ENCODE measurements at regions not wholly inside any gene's neighbourhood (a gene's known extent, or its start where the extent isn't known, plus 50 kb on each side); places are given as distances from the start of the nearest gene placed in this dataset.
"Not testable (repeated sequence)": the region's sequence is repeated elsewhere in the genome, so short reads cannot be mapped to it uniquely, and the experiment has no call there.

DNA sequence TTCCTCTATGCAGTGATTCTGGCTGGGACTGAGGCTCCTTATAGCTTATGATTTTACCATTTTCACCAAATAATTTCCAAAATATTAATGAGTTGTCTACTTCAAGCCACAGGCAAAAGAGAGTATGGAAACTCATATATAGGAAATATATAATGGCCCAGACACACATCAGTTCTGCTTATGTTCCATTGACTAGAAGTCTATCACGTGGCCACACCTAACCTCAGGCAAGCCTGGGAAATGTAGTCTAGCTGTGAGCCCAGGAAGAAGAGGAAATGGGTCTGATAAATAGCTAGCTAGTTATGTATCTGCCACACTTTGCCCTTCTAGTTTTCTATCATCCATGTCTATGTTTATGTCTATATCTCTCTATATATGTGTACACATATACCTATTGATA lies 195.1 kb downstream of the OTOL1 start:
- DNase-seq (ENCODE audit: low read depth, low spot score): no peak

DNA sequence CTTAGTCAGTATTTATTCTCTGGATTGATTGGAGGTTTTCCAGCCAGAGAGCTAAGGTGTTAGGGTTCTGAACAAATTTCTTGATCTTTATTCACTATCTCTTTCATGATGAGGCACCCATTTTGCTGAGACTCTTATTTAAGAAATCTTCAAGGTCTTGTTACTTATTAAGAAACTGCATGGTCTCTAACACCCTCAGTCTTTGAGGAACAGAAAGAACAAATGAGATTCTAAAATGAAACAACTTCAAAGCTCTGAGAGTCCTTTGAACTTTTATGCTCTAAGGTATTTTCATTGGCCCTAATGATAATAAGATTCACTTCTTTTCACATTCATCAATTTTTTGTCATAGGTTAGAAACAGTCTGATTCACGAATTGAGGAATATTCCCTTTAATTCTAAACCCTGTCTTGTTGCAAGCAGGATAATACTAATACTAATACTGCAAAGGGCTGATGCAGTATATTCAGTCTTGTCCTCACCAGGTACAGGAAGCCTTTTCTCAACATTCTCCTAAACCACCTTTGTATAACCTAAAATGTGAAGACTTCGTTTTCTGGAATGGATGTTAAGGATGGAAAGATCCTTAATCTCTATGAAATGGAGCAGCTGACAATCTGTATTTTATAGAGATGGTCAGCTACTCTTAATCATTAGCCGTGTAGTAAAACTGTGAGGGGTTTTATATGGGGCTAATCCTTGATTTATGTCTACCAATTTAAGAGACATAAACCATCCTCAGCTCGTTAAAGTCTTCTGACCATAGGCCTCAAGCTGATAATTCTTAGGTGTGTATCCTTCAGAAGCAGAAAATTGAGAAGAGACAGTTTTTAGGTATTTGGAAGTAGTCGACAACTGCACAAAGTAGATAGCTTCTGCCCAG lies 198.3 kb downstream of the OTOL1 start:
- no peak for DNase-seq (ENCODE audit: low read depth, low spot score)

DNA sequence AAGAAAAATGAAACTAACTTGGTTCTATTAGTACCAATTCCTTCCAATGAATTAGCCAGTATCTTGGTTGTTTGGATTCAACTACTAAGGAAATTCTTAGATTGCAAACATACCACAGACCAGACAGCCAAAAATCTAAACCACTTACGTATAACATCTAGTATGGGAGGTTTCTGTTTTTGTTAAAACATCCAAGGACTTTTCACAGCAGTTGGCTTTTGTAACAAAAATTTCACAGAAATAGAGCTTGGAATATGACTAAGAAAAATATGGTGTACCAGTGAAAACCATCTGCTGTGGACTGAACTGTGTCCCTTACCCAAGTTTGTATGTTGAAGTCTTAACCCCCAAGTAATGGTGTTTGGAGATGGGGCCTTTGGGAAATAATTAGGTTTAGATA lies 199.2 kb downstream of the OTOL1 start:
- DNase-seq (ENCODE audit: low read depth, low spot score): no peak

DNA sequence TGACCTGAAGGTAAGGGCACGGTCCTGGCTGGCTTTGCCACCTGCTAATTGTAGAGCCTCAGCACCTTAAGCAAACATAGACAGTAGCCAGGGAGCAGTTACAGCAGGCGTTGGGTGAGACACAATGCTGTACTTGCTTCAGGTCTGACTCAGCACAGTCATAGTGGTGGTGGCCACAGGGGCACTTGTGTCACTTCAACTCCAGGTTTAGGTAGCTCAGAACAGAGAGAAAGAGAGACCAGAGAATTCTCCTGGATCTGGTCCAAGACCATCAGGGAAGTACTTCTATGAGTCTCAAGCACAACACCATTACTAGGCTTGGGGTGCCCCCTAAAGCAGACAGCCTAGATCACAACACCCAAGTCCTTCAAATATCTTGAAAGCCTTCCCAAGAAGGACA lies 204.4 kb downstream of the OTOL1 start:
- DNase-seq (ENCODE audit: low read depth, low spot score): no peak

DNA sequence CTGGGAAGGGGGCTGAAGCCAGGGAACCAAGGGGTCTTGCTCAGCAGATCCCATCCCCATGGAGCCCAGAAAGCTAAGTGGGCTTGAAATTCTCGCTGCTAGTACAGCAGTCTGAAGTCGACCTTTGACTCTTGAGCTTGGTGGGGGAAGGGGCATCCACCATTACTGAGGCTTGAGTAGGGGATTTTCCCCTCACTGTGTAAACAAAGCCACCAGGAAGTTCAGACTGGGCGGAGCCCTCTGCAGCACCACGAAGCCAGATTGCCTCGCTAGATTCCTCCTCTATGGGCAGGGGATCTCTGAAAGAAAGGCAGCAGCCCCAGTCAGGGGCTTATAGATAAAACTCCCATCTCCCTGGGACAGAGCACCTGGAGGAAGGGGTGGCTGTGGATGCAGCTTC lies 210.6 kb downstream of the OTOL1 start:
- DNase-seq (ENCODE audit: low read depth, low spot score): not testable (repeated sequence)

DNA sequence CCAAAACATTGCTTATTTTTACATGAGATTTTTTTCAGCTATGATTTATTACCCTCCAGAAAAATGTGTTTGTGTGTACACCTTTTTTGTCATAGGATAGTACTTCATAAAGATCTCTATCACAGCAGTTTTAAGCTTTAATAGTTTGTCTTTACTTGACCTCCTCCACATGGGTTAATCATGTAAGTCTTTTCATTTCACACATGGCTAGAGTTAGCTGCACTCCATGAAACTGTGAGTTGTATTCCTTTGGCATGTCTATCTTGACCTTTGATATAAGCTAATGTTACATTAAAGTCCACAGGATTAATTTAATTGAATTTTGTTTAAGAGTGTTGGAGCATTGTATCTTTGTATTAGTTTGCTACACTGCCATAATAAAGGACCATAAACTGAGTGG lies 217.1 kb downstream of the OTOL1 start:
- no peak for DNase-seq (ENCODE audit: low read depth, low spot score)

DNA sequence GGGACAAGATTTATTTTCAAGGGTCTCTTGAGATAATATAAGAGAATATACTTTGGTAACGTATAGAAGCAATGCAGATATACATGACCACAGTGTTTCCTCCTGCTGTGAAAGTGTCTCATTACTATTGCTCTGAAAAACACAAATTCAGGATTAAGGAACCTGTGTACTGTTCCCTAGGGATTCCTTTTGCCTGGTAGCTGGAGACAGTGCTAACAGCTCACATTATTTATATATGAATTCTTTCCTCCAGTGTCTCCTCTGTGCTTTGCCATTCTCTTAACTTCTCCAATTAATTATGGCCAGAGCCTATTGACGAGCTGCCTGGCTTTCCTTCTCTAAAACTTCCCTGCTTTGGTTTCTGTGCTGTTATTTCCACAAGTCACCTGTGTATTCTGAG lies 235.4 kb downstream of the OTOL1 start:
- DNase-seq (ENCODE audit: low read depth, low spot score): no peak

DNA sequence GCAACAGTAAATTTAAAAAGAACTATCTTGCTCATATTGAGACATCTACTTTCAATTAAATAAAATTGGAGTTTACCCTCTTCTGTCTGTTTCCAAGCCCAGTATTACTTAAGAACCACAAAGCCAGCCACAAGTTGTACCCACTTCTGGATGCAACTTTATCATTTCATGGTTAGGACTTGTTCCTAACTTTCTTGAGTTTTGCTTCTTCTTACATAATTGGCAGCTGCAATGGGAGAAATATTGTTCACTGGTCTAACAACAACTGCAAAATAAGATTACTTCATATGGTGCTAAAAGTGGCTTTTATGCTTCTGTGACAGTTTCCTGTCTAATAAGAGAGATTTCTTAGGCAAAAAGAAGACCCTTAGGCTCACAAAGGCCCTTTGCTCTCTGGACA lies 240.6 kb downstream of the OTOL1 start:
- no peak for DNase-seq (ENCODE audit: low read depth, low spot score)

DNA sequence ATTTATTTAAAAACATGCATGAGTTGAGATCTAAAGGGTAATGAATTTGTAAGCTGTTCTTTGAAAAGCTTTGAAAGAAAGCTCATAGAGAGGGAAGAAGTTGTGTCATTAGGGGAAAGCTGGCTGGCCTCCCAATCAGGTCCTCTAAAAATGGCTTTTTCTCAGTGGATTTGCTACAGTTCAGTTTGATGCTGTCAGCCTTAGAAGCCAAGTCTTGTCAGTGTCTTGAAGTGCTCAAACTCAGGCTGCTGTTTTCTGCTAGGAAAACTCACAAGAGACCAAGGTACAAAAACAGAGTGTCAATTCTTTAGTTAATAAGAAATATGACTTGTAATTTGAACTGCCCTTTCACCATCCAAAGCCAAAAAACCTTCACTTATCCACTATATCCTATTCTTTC lies 243.8 kb downstream of the OTOL1 start:
- DNase-seq (ENCODE audit: low read depth, low spot score): no peak

DNA sequence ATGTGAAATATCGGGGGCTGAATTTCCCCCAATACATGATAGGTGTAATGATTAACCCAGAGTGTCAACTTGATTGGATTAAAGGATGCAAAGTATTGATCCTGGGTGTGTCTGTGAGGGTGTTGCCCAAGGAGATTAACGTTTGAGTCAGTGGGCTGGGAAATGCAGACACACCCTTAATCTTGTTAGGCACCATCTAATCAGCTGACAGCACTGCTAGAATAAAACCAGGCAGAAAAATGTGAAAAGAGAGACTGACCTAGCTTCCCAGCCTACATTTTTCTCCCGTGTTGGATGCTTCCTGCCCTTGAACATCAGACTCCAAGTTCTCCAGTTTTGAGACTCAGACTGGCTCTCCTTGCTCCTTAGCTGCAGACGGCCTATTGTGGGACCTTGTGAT lies 247.8 kb downstream of the OTOL1 start:
- DNase-seq (ENCODE audit: low read depth, low spot score): no peak

DNA sequence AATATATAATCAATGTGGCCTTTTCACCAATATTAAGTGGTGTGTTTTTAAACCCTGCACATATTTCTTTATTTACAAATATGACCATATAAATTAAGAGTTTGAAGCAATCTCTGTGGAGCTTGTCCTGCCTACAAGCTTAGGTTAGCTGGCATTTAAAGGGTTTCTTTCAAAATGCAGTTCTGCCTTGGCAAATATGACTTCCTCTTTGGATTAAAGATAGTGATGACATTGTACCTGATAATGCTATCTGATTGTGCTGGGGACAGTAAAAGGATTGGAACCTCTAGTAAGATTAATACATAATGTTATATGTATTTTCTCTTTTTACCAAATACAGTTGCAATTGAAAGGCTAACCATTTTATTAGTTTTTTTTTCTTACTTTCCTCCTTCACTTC lies 249.1 kb downstream of the OTOL1 start:
- no peak for DNase-seq (ENCODE audit: low read depth, low spot score)

DNA sequence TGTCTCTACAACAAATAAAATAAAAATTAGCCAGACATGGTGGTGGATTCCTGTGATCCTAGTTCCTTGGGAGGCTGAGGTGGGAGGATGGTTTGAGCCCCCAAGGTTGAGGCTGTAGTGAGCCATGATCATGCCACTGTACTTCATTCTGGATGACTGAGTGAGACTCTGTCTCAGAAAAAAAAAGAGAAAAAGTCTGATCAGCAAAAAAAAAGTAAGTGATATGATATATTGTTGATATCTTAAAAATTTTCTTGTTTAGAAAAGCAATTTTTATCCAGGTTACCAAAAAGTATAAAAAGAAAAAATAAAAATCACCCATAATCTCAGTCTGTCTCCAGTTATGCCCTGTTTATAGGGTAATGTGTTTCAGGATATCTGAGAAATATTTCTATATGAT lies 251.4 kb downstream of the OTOL1 start:
- no peak for DNase-seq (ENCODE audit: low read depth, low spot score)

DNA sequence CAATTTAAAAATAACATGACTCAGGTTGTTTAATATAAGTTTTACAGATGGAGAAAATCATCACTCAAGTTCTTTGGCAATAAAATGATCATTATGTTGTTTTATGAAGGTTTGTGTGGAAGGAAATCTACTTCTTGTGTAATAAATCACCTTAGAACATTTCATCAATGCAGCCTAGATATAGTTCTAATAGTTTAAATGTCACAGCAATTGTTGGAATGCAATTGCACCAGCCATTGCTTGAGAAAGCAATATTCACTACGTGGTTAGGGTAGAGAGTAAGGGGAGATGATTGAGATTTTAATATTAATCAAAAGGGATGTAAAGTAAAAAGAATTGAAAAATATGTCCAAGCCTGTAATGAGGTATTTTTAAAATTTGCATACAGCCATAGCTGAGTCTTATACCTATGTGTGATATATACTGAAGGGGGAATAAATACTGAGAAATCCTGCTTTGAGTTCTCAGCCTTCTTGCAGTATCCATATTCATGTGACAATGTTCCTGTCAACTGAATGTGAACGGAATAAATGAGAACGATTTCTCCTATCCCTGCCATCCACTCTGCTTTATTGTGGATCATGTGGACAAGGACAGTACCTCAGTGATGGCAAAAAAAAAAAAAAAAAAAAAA lies 257.9 kb downstream of the OTOL1 start:
- no peak for DNase-seq (ENCODE audit: low read depth, low spot score)

DNA sequence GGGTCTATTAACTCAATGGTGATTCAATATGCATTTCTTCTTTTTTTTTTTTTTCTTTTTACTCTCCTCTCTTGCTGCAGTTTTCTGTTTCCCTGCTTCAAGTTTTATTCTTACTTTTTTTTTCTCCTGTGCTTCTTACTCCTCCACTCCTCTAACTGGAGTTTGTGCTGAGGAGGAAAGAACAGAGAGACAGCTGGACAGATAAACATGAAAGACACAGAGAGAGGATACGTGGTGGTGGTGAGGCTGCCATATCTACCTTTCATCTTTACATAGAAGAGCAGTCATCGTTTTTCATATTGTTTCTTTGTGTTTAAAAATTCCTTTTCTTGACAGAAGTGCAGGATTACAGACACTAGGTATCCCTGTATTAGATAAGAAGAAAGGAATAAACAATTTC lies 262.8 kb downstream of the OTOL1 start:
- DNase-seq (ENCODE audit: low read depth, low spot score): no peak

DNA sequence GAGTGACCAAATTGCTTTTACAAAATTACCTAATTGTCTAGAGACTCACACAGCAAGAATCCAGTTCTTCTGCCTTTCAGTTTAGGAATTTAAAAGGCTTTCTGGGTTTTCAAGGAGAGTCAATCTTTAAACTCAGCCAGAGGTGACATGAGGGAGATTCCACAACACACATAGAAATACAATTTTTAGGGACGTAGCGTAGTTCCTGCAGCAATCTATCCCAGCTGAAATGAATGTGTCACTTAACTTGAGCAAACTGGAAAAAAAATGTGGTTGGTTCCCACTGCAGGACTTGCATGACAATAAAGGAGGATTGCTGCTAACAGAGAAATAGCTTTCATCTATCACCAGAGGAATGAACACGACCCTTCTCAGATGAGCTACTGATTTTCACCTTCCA lies 269.7 kb downstream of the OTOL1 start:
- DNase-seq (ENCODE audit: low read depth, low spot score): no peak

DNA sequence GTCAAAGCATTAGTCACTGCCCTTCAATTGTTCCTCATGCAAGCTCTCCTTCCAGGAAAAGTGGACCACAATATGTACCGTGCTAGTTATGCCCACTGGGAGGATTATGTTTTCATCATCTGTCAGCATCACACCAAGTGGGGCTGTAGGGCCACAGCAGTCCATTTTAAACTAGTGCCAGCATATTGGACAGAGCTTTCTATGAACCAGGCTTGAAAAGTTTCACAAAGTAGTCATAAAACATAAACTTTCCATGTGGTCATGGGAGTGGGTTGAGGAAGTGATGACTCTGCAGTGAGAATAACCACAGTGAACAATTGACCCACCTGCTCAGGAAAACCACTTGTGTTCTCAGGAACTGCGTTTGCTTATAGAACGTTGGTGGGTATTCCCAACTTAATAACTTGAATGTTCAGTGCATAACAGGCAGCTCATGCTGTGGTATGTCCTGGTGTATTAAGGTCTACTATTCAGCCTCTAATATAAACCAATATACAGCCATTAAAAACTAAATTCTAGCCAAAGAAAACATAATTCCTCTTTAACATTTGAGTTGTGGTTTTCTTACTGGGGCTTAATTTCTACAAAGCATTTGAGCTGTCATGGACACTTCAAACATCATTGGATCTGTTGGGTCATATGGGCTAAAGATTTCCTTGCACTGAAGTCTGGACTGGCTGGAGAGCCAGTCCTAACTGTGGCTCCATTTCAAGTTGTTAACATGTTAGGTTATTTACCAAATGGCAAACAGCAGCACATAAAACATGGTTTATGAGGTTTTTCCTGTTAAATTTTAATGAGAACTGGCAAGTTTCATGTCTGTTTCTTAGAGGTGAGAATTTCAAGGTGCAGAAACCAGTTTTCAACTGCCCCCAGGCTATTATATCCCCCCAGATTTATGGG lies 274.1 kb downstream of the OTOL1 start:
- DNase-seq (ENCODE audit: low read depth, low spot score): peak; percentile 33

DNA sequence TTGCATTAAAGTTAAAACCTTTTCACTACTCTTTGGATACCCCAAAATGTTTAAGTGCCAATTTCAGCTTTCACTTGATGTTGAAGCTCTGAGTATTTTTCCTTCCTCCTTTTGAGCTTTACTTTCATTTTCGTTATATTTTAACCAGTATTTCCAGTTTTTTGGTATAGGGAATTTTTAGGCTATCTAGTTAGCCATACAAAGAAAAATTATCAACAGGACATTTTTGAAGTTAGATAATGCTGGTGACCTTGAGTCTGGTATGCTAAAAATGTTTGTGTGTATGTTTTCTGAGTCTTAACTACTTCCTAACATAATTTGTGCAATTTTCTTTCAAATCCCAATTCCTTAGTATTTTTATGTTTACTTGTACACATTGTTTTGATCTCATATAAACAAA lies 284.8 kb downstream of the OTOL1 start:
- DNase-seq (ENCODE audit: low read depth, low spot score): no peak

DNA sequence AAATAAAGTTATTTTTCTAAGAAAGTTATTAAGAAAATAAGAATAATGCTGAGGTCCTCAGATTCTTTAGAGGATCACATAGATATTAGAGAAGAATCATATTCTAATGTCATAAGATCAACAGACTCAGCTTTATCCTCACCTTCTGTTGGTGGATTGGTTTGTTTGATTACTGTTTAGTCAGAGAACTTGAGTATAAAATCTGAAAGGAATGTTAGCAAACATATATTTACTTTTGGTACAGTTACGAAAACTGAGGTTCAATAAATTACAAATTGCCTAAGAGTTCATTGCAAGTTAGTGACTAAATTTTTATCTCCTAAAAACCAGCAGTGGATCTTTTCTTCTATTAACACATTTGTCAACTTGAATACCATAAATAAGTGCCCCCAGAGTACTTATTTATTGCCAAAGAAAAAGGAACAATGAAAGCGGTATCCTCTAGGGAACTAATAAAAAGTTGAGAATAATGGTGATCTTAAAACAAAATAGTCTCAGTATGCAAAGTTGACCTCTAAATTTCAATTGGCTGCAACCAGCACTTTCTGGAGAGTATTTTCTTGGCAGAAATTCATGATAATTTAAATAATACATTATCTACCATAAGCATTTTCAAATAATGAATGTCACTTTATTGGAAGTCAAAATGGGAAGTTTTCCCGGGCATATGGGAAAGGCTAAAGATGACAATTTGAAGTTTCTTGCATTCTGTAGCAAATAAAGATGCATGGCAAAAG lies 296.8 kb downstream of the OTOL1 start:
- no peak for DNase-seq (ENCODE audit: low read depth, low spot score)

DNA sequence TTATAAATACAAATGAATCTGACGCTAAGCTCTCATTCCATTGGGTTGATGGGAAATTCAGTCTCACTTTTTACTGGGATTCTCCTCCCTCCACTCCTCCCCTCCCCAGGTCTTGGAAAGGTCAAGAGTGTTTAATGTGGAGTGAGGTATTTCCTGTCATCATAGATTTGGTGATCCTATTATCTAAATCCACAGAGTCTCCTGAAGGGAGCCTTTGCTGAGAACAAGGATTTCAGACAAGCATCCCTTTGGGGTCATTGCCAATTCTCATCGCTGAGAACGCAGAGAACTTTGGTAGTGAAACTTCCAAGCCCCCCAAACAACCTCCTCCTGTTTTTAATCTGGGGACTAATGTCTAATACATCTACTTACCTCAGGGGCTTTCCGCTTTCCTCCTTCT lies 297.9 kb downstream of the OTOL1 start:
- DNase-seq (ENCODE audit: low read depth, low spot score): no peak

DNA sequence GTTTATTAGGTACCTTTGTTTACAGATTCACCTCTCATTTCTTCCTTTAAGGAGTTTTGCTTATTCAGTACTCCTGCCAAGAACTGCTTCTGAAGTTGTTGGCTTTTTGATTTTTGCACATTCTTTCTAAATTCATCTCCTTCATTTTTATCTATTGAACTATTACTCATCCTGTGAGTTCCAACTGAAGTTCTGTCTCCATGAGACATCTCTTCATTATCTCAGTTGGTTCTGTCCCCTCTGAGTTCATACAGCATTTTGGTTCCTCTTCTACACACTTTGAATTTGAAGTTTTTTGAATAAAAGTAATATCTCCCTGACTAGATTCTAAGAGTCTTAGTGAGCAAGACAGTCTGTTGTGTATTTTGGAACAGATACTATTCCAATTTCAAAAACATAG lies 299.7 kb downstream of the OTOL1 start:
- DNase-seq (ENCODE audit: low read depth, low spot score): no peak

DNA sequence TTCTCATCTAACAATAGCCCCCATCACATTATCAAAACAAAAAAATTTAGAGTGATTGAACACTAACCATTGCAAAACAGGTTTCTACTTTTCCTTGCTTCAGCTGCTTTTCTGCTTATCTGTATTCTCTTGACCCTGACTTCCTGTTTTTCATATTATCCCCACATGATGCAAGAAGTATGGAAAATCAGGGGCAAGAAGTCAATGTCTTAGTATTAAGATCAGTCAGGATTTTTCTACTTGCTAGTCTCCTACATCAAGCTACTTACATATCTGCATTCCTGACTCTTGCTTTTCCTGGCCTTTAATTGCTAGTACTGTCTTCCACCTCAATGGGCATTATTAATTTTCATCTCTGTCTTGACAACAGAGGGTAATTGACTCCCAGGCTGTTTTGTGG lies 300.2 kb downstream of the OTOL1 start:
- no peak for DNase-seq (ENCODE audit: low read depth, low spot score)

DNA sequence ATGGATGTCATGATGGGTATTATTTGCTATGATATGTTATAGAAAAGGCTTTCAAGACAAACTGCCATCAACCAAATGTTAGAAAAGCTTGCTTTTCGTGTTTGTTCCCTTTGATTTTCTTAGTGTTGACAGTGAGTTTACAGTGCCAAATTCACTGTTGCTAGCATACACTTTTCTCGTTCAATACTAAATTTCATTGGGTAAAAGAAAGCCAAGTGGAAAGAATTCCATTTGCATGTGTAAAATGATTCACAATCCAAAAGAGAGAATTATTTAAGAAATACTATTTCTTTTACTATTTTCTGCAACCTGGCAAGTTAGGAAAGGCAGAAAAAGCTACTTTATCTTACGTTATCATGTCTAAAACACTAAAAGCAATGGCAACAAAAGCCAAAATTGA lies 301.4 kb downstream of the OTOL1 start:
- no peak for DNase-seq (ENCODE audit: low read depth, low spot score)

All from smooth muscle cell of the brain vasculature (primary cell).